ENCODE measurements at regions not wholly inside any gene's neighbourhood (a gene's known extent, or its start where the extent isn't known, plus 50 kb on each side); places are given as distances from the start of the nearest gene placed in this dataset.

- TF ChIP-seq POLR2AphosphoS5 (IDR thresholded peaks at IDR 0.05; ENCODE audit: low read depth, low read length): no peak
- TF ChIP-seq, protein P1, sequence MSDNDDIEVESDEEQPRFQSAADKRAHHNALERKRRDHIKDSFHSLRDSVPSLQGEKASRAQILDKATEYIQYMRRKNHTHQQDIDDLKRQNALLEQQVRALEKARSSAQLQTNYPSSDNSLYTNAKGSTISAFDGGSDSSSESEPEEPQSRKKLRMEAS (IDR thresholded peaks at IDR 0.05; ENCODE audit: low read depth): no peak
- no peak for TF ChIP-seq MXI1 (IDR thresholded peaks at IDR 0.05; ENCODE audit: low read depth, low read length)
- no peak for TF ChIP-seq USF2 (IDR thresholded peaks at IDR 0.05; ENCODE audit: borderline replicate concordance, low read depth, low read length)
- TF ChIP-seq NFIC (IDR thresholded peaks at IDR 0.05; ENCODE audit: borderline replicate concordance): no peak
- TF ChIP-seq CTCF (IDR thresholded peaks at IDR 0.05): no peak
- TF ChIP-seq RAD21 (IDR thresholded peaks at IDR 0.05; ENCODE audit: low read length): no peak
- TF ChIP-seq SMC3 (IDR thresholded peaks at IDR 0.05; ENCODE audit: low read depth, low read length): no peak
- no peak for TF ChIP-seq JUND (IDR thresholded peaks at IDR 0.05)
- no peak for TF ChIP-seq FOXJ3 (CRISPR knock-in tag; IDR thresholded peaks at IDR 0.05)
- TF ChIP-seq SIN3A (IDR thresholded peaks at IDR 0.05; ENCODE audit: borderline replicate concordance, low read depth, low read length): no peak
- no peak for TF ChIP-seq EP300 (IDR thresholded peaks at IDR 0.05; ENCODE audit: borderline replicate concordance in 1 of 2, low read depth in 1 of 2, low read length in 1 of 2)
- TF ChIP-seq NRF1 (IDR thresholded peaks at IDR 0.05; ENCODE audit: low read depth, low read length): no peak
- TF ChIP-seq, protein P2, sequence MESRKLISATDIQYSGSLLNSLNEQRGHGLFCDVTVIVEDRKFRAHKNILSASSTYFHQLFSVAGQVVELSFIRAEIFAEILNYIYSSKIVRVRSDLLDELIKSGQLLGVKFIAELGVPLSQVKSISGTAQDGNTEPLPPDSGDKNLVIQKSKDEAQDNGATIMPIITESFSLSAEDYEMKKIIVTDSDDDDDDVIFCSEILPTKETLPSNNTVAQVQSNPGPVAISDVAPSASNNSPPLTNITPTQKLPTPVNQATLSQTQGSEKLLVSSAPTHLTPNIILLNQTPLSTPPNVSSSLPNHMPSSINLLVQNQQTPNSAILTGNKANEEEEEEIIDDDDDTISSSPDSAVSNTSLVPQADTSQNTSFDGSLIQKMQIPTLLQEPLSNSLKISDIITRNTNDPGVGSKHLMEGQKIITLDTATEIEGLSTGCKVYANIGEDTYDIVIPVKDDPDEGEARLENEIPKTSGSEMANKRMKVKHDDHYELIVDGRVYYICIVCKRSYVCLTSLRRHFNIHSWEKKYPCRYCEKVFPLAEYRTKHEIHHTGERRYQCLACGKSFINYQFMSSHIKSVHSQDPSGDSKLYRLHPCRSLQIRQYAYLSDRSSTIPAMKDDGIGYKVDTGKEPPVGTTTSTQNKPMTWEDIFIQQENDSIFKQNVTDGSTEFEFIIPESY (IDR thresholded peaks at IDR 0.05; ENCODE audit: borderline replicate concordance, low read depth): no peak
Observed at GRCh38 chr15:69592954-69593353, 140.3 kb downstream of the RPLP1 start.

All from SK-N-SH (cell line).